ENCODE measurements at regions not wholly inside any gene's neighbourhood (a gene's known extent, or its start where the extent isn't known, plus 50 kb on each side); places are given as distances from the start of the nearest gene placed in this dataset.

DNA sequence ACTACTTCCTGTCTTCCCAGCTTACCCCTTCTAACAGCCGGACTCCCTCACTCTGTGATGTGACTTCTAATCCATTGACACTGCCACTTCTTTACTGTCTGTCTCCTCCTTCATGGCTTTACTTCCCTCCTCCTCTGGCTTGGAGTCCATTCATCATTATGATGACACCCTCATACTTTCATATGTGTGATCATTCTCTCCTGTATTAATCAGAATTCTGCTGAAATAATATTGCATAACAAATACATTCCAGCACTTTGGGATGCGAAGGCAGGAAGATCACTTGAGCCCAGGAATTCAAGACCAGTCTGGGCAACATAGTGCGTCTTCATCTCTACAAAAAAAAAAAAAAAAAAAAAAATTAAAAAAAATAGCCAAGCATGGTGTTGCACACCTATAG lies 147.9 kb upstream of the BTBD3 start:
- H3K4me3 ChIP-seq (ENCODE audit: low read depth, low read length), result no peak overlapping the region
- DNase-seq (ENCODE audit: low read depth), result no peak
- TF ChIP-seq, protein P1, sequence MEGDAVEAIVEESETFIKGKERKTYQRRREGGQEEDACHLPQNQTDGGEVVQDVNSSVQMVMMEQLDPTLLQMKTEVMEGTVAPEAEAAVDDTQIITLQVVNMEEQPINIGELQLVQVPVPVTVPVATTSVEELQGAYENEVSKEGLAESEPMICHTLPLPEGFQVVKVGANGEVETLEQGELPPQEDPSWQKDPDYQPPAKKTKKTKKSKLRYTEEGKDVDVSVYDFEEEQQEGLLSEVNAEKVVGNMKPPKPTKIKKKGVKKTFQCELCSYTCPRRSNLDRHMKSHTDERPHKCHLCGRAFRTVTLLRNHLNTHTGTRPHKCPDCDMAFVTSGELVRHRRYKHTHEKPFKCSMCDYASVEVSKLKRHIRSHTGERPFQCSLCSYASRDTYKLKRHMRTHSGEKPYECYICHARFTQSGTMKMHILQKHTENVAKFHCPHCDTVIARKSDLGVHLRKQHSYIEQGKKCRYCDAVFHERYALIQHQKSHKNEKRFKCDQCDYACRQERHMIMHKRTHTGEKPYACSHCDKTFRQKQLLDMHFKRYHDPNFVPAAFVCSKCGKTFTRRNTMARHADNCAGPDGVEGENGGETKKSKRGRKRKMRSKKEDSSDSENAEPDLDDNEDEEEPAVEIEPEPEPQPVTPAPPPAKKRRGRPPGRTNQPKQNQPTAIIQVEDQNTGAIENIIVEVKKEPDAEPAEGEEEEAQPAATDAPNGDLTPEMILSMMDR (conservative IDR thresholded peaks at IDR 0.05; ENCODE audit: low read depth, low read length), result no peak

DNA sequence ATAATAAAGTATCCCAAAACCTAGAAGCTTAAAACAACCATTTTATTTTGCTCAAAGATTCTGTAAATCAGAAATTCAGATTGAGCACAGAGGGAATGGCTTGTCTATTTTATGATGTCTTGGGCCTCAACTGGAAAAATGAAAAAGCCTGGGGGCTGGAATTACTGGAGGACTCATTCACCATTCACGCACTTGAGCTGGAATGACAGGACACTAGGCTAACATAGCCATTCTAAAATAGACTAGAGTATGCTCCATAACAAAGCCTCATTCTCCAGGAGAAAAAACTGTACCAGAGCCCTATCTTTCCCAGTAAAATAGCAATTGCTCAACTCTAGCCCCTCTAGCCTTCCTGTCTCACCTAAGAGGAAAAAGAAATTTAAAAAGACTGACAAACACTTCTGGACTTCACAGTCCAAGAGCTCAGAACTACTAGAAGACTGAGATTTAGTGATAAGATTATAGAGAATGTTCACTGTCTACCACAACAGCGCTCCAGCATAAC lies 145.4 kb upstream of the BTBD3 start:
- TF ChIP-seq, protein P1 (conservative IDR thresholded peaks at IDR 0.05; ENCODE audit: low read depth, low read length), result no peak
- no peak overlapping the region for H3K4me3 ChIP-seq (ENCODE audit: low read depth, low read length)
- no peak for DNase-seq (ENCODE audit: low read depth)

DNA sequence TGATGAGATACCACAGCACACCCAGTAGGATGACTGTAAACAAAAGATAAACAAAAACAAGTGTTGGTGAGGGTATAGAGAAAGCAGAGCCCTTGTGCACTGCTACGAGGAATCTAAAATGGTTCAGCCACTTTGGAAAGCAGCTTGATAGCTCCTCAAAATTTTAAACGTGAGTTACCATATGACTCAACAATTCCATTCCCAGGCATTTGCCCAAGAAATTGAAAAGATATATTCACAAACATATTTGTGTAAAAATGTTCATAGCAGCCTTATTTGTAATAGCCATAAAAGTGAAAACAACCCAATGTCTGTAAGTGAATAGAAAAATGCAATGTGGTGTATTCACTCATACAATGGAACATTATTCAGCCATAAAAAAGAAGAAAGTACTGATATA lies 141.0 kb upstream of the BTBD3 start:
- no peak overlapping the region for H3K4me3 ChIP-seq (ENCODE audit: low read depth, low read length)
- TF ChIP-seq, protein P1 (conservative IDR thresholded peaks at IDR 0.05; ENCODE audit: low read depth, low read length), result no peak
- DNase-seq (ENCODE audit: low read depth), result no peak

DNA sequence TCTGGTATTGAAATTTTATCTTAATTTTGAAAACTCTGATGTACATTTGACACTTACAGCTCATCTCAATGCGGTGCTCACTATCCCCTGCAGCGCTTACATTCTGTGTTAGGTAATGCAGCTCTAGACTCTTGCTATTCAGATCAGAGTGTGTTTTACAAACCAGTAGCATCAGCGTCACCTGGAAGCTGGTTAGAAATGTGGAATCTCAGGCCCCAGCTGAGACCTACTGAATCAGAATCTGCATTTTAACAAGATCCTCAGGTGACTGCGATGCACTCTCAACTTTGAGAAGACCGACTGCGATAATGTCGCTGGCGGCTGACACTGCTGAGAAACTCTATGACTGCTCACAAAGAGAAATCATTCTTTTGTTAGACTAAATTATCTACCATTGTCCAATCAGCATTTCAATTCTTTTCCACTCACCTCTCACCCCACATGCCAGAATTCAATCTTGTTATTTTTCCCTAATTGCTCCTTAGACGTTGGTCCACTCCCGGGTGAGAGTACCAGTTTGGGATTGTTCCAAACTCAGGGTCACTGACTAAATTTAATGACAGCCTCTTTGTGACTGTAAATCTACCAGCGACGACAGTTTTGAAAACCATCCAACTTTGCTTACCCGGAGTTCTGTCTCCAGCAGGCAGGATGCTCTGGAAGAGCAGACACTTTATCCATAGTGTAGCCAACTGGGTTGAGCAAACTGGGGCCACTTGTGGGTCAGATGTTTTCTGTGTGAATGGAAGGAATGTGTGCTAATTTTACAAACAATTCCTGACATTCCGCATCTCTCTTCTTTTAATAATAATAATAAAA lies 140.1 kb upstream of the BTBD3 start:
- no peak overlapping the region for H3K4me3 ChIP-seq (ENCODE audit: low read depth, low read length)
- no peak for DNase-seq (ENCODE audit: low read depth)
- TF ChIP-seq, protein P1 (conservative IDR thresholded peaks at IDR 0.05; ENCODE audit: low read depth, low read length), result no peak

DNA sequence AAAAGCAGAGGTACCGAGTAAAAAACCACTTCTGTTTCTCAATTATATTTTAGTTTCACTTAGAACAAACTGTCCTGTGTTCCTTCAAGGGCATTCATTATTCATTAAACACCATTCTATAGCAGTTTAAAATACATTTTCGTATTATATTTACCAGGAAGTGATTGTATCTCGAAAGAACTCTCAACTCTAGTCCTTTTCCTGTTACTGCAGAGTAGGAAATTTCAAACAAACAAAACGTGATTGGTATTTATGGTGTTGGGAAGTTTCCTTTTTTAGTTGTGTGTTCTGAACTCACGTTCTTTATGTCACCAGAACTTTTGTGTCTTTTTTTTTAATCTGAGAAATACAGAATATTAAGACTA lies 139.5 kb upstream of the BTBD3 start:
- H3K4me3 ChIP-seq (ENCODE audit: low read depth, low read length), result no peak overlapping the region
- DNase-seq (ENCODE audit: low read depth), result no peak
- TF ChIP-seq, protein P1 (conservative IDR thresholded peaks at IDR 0.05; ENCODE audit: low read depth, low read length), result no peak

DNA sequence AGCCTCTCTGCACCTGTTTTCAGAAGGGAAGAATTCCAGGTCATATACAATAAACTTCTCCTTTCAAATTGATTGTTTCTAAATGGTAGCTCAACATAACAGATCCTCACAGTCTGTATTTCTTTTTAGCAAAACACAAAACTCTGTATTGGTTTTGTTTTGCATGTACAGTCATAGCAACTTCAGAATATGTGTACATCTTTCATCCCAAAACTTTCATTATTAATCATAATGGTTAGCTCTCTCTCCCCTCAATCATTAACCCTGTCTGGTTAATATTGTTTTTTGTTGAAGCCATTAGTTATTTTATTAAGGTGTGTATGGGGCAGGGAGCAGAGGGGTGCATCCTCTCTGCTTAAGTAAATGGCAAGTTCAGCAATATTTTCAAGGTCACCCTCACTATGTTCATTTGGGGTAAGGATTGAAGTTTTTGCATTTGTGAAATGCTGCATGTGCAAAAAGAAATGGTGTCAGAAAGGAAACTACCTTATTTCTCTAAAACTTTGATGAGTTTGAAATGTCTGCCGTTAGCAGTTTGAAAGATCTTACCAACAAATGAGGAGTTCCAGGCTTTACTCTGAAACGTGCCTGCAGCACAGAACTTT lies 136.8 kb upstream of the BTBD3 start:
- H3K4me3 ChIP-seq (ENCODE audit: low read depth, low read length), result no peak overlapping the region
- DNase-seq (ENCODE audit: low read depth), result no peak
- TF ChIP-seq, protein P1 (conservative IDR thresholded peaks at IDR 0.05; ENCODE audit: low read depth, low read length), result no peak
